ENCODE measurements at regions not wholly inside any gene's neighbourhood (a gene's known extent, or its start where the extent isn't known, plus 50 kb on each side); places are given as distances from the start of the nearest gene placed in this dataset.
"Not testable (repeated sequence)": the region's sequence is repeated elsewhere in the genome, so short reads cannot be mapped to it uniquely, and the experiment has no call there.

DNA sequence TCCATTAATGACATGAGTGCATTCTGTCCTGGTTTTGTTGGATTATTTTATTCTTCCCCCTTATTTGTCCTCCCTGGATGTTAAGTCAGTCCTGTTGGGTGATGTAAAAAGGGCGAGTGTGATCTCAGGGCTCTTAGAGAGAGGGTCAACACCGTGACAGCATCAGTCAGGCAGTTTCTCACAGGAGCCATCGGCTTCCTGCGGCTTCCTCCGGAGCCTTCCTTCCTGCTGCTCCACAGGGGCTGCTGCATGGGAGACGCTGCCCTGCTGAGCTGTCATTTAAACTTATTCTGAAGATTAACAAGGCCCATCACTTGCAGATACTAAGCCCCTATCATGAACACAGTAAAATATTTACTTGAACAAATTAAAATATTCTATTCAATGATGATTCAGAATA lies 211.3 kb downstream of the SPATA31A1 start:
- not testable (repeated sequence) for DNase-seq (ENCODE audit: low read depth)

DNA sequence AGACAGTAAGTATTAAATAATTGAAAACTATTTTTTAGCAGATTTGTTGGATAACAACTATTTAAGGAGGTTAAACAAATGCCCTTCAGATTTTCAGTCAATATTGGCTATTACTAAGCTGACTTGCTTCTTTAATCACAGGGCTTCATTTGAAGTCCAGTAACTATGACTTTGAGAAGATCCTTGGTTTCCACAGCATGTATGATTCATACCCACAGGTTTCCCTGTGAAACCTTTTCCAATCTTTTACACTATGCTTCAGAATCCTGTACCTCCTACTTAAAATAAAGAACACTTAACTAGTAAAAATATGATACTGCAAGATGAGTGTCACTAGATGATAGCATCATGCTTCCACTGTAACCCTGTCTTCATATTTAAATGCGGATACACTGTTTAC lies 211.9 kb downstream of the SPATA31A1 start:
- DNase-seq (ENCODE audit: low read depth), result not testable (repeated sequence)

DNA sequence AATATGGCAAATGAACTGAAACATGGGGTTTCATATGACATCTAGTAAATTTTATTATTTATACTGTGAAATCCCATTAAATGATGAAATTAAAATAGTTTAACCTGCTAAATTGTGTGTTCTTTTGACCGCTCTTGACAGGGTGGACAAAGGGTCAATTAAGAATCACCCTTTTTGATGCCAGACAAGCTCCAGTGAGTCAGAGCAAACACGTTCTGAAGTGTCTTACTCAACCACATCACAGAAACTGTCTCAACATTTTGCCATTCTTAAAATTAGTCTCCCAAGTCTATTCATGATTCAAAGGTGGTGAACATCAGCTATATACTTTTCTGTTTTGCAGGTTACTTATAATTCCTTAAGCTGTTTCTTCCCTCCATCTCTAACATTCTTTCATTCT lies 213.4 kb downstream of the SPATA31A1 start:
- not testable (repeated sequence) for DNase-seq (ENCODE audit: low read depth)

DNA sequence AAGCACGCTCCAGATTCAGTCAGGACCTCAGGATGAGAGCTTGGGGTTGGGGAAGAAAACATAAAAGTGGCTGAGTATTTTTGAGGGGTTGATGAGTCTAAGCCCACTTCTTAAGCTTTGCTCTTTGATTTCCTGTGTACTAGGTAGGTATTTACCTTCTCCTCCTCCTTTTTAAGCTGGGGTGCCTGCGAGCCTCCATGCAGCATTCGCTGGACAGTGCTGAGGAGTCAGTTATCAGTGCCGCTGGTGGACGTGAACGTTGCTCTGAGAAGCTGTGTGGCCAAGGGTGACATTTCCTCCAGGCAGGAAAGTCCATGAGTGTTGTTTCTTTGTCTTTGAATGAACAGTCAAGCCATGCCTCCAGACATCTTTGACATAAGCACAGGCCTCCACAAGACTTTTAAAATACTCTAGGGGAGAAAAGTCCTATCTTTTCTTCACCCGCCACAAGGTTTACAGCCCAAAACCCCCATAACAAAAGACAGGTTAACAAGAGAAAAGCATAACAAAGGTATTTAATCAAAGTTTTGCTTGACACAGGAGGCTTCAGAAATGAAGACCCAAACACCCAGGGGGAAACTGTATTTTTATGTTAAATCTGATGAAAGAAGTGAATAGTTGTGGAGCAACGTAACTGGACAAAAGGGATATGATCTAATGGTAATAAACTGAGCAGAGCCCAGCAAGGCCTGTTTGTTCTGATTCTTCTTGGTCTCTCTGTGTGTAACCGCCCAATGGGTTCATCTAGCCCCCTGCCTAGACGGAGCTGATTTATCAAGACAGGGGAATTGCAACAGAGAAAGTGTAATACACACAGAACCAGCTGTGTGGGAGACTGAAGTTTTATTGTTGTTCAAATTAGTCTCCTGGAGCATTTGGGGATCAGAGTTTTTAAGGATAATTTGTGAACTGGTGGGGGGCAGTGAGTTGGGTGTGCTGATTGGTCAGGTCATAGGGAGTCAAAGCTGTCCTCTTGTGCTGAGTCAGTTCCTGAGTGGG lies 217.9 kb downstream of the SPATA31A1 start:
- DNase-seq (ENCODE audit: low read depth), result not testable (repeated sequence)

DNA sequence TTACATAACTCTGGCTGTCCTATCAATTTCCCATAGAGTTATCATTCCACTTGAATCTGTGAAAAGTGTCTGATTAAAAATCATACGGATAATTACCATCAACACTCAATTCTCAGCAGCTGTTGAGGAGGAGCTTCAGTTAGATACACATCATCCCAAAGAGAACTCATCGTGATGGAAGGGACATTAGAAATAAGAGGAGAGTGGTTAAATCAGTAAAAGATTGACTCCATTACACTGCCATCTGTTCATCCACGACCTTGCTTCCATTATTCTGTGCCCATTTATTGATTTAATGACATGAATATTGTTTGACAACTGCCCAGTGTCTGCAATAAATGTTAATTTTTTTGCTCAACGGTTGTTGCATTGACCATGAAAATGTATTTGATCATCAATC lies 223.5 kb downstream of the SPATA31A1 start:
- DNase-seq (ENCODE audit: low read depth), result not testable (repeated sequence)

DNA sequence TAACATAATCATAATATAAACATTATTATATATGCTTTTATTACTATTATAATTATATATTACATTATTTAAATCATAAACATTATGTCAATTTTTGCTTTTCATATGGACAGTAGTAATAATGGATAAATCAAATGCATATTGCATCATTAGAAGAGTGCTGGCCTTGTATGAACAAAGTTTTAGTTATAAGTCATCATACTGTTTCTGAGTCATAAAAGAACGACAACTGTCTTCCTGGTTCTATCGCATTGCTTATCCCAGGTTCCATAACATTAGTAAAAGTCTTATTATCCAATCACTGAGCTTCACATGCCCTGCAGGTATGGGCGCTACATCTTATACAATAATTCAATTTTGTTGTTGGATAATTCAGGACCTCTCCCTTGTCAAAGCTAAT lies 225.8 kb downstream of the SPATA31A1 start:
- not testable (repeated sequence) for DNase-seq (ENCODE audit: low read depth)

DNA sequence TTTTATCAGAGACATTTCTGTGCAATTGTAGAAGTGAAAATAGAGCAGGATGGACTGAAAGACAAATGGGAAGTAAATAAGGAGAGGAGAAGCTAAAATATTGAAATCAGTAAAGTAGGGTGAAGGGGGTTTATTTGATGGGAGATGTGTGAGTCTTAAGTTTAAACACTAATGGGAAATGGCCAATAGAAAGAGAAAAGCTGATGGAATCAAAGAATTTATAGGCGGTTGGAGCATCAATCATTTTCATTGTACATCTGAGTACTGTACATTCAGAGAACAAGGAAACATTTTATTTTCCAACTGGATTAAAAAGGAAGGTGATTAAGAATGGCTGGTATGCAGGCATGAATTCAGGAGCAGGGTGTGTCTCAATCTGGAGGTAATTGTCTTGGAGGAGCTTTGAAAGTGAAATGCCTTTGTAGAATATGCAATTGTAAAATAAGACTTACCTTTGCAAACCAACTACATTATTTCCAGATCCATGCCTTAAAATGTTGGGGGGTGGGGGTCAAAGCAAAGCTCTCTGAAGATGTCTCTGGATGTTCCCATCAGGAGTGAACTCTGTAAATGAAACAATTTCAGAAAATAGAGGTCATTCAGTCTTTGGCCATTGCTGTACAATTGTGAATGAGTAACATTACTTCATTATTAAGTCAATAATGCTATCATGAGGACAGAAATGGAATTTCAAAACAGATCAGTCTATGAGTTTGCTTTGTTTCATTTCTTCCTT lies 227.4 kb downstream of the SPATA31A1 start:
- DNase-seq (ENCODE audit: low read depth), result not testable (repeated sequence)

DNA sequence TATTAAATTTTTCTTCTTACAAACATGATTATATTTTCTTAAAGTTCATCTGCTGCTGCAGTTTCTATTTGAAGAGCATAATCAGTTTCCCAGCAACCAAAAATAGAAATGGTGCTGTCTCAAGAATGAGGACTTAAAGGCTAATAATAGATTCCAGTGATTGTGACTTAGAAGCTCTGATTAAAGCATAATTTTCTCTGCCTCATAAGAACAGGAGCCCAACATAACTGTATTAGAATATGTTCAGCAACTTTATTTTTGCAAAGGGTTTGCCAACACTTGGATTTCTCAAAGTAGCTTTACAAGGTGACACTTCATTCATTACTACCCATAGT lies 227.9 kb downstream of the SPATA31A1 start:
- not testable (repeated sequence) for DNase-seq (ENCODE audit: low read depth)

DNA sequence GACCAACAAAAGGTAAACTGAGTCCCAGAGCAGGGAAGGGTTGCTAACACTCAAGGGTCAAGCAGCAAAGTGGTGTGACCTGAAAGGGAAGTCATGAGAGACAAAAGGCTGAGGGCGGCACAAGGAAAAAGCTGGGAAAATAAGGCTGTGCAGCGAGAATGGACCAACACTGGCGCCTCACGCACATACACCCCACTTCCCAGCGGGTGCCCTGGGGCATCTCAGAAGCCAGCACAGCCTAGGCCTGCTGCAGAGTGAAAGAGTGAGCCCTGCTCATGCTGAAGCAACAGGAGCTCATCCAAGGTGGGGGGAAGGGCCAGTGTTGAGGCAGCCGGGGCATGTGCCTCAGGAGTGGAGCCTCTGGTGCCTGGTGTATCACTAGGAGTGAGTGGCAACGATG lies 229.8 kb downstream of the SPATA31A1 start:
- DNase-seq (ENCODE audit: low read depth), result not testable (repeated sequence)

DNA sequence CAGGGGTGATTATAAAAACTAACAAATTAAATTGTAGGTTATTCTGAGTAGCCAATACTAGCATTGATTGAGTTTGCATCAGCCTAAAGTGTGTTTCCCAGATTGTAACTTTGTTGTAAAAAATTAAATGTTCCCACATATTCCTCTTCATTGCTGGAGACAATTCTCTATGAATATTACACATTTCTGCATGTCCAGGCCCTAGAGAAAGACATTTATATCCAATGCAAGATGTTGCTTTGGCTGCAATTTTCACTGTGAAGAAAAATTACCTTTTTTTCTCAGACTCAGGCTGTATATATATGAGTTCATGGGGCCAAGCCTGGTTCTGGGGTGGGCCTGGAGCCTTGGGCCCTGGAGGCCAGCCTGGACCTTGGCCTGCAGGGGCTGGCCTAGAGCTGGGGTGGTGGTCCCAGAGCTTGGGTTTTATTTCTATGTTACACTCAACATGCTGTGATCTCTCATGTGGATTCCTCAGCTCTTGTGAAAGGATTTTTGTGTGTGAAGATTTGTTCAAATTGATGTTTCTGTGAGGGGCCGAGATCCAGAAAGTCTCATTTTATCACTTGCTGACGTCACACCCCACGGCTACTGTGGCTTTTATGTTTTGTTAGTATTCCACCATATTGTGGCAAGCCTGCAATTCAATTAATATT lies 232.5 kb downstream of the SPATA31A1 start:
- no peak for DNase-seq (ENCODE audit: low read depth)

DNA sequence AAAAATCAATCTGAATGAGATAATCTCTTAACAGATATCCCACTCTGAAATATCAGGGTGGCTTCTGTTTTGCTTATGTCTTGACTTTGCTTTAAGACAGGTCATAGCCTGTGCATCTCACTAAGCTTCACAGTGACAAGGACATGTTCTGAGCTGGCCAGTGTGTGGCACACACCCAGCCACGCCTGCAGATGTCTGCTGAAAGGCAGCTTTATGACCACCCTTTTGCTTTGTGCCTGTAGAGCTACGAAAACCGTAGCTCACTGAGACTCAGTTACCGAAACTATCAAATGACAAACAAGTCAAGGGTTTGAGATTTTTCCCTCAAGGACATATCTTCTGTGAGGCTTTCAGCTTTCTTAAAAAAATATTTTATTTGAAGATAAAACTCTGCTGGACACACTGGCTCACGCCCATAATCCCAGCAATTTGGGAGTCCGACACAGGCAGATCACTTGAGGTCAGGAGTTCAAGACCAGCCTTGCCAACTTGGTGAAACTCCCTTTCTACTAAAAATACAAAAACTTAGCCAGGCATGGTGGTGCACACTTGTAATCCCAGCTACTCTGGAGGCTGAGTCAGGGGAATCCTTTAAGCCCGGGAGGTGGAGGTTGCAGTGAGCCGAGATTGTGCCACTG lies 233.2 kb downstream of the SPATA31A1 start:
- DNase-seq (ENCODE audit: low read depth), result no peak

DNA sequence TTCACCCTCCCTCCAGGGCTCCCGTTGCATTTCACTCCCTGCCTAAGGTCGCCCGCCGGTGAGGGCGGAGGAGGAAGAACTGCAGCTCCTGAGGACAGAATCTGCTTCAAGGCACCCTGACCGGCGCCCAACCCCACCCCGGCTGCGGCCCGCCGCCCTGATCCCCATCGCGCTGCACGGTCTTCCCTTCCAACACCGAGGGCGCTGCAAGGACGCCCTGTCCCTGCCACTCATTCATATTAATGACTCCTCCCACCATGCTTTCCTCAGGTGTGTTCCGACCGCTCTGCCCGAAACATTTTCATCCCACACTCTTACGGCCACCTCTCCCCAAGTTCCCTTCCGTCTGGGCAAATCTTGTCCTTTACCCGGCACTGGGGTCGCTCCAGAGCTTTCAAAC lies 248.6 kb downstream of the SPATA31A1 start:
- DNase-seq (ENCODE audit: low read depth), result not testable (repeated sequence)

DNA sequence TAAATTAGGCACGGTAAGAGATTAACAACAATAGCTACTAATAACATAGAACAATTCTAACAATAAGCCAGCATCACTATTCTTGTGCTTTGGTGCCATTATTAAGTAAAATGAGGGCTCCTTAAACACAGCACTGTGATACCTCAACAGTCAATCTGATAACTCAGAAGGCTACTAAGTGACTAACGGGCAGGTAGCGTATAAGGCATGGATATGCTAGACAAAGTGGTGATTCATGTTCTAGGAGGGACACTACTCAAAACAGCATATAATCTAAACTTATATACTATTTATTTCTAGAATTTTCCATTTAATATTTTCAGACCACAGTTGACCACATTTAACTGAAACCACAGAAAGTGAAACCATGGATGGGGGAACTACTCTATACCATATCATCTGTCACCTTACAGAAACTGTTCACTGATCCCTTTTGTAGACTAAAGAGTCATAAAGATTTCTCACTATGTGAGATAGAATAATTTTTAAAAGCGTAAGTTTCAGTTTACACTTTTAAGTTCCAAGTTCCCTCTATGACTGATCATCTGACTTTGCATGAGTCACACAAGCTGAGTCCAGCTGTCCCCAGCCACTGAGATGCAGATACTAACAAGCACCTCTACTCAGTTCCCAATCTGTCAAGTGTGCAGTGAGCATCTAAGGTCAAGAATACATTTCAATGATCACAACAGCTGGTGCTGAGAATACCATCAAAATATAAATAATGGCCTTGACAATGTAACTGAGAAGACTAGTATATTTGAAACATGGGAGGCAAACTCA lies 256.2 kb downstream of the SPATA31A1 start:
- not testable (repeated sequence) for DNase-seq (ENCODE audit: low read depth)

DNA sequence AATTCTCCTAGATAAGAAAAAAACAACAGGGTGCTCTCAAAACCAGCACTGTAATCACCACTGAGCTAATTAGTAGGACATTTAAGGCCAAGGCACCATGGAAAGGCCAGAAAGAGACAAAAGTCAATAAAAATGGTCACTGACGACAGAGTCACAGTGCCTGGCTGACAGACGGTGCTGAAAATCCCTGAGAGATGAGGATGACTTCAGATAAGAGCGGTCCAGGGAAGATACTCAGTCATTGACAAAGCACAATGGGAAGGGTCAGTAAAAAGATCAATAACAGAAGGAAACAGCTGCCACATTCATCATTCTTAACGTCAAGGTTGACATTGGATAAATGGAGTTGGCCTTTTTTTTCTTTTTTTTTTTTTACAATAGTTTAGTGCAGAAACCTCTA lies 261.0 kb downstream of the SPATA31A1 start:
- DNase-seq (ENCODE audit: low read depth), result not testable (repeated sequence)

DNA sequence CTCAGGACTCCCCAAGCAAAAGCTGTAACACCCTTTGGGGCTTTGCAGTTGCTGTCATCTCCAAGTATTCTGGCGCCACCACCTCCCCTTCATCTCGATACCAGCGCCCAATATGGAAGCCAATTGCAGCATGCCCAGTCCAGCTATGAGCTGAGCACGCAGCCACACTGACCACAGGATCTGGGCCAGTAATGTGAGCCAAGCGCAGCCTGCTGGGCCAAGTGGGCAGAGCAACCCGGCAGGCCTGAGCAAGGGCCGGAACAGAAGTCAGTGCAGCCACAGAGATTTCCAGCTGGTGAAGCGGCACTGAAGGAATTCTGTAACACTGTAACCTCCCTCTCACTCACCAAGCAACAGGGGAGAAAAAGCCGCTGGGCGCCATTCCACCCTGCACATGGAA lies 268.6 kb downstream of the SPATA31A1 start:
- DNase-seq (ENCODE audit: low read depth), result not testable (repeated sequence)

DNA sequence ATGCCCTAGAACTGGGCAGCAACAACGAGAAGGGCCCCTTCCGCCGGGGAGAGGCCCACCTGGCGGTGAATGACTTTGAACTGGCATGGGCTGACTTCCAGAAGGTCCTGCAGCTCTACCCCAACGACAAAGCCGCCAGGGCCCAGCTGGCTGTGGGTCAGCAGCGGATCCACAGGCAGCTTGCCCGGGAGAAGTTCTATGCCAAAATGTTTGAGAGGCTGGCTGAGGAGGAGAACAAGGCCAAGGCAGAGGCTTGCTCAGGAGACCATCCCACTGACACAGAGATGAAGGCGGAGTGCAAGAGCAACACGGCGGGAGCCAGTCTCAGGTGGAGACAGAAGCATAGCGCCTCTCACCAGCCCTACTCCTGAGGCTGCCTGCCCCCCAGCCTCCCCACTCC lies 276.6 kb downstream of the SPATA31A1 start:
- not testable (repeated sequence) for DNase-seq (ENCODE audit: low read depth)

DNA sequence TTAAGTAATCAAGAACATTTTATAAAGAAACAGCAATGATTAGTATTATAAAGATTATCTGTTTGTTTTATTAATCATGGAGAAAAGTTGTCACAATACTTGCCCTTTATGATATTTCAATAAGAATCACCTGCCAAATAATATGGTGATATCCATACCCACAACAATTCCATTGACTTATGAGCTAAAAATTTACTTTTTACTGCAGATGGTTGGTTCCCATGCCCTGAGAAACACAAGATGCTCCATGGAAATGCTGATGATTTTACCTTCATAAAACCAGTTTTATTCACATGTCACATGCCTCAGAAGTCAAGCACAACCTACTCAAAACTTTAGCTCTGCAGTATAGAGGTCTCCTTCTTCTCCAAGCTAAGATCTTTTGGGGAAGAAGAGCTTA lies 293.6 kb downstream of the SPATA31A1 start:
- not testable (repeated sequence) for DNase-seq (ENCODE audit: low read depth)

DNA sequence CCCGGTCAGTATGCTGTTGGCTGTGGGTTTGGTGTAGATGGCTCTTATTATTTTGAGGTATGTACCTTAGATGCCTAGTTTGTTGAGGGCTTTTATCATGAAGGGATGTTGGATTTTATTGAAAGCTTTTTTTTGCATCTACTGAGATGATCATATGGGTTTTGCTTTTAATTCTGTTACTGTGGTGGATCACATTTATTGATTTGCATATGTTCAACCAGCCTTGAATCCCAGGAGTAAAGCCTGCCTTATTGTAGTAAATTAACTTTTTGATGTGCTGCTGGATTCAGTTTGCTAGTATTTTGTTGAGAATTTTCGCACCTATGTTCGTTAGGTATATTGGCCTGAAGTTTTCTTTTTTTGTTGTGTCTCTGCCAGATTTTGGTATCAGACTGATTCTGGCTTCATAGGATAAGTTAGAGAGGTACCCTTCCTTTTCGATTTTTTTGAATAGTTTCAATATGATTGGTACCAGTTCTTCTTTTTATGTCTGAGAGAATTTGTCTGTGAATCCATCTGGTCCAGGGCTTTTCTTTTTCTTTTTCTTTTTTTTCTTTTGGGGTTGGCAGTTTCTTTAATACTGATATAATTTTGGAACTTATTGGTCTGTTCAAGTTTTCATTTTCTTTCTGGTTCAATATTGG lies 301.6 kb downstream of the SPATA31A1 start:
- DNase-seq (ENCODE audit: low read depth), result not testable (repeated sequence)

DNA sequence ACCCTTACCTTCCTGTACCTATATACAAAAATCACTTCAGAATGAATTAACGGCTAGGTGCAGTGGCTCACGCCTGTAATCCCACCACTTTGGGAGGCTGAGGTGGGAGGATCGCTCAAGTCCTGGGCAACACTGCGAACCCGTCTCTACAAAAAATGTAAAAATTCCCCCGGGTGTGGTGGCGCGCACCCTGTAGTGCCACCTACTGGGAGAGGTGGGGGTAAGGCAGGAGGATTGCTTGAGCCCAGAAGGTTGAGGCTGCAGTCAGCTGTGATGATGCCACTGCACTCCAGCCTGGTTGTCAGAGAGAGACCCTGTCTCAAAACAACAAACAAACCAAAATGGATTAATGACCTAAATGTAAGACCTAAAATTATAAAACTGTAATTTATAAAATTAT lies 307.6 kb downstream of the SPATA31A1 start:
- DNase-seq (ENCODE audit: low read depth), result not testable (repeated sequence)

DNA sequence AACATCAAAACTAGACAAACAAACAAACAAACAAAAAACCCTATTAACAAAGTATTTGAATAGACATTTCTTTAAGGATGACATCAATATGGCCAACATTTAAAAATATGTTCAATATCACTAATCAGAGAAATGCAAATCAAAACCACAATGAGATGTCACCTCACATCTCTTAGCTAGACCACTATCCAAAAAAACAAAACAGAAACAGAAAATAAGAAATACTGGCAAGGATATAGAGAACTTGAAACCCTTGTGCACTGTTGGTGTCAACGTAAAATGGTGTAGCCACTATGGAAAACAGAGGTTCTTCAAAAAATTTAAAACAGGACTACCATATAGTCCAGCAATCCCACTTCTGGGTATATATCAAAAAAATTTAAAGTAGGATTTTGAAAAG lies 308.2 kb downstream of the SPATA31A1 start:
- DNase-seq (ENCODE audit: low read depth), result not testable (repeated sequence)

DNA sequence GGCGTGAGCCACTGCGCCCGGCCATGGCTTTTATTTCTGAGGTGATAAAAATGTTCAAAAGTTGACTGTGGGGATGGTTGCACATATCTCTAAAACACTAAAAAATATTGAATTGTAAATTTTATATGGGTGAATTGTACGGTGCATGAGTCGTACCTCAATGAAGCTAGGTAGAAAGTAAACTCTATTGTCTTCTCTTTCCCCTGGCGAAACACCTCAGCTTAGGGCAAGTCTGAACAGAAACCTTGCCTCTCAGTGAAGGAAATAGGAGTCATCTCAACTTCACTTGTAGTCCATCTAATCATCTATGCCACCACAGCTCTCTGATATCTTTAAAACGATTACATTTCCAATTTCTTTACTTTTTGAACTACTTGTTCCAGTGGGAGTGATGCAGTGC lies 309.6 kb downstream of the SPATA31A1 start:
- not testable (repeated sequence) for DNase-seq (ENCODE audit: low read depth)

Data from stromal cell of bone marrow (primary cell).